CD14-positive monocyte (primary cell): ENCODE measurements at regions not wholly inside any gene's neighbourhood (a gene's known extent, or its start where the extent isn't known, plus 50 kb on each side); places are given as distances from the start of the nearest gene placed in this dataset.

Experiments
- DNase-seq, 3 donors: peaks; one replicate each; pipeline ENCODE4 v3.0.0-alpha.2; 2011 to 2022
- H2AFZ ChIP-seq: 2 replicates; pipeline ENCODE4 v1.6.0; 2012; ENCODE audit warnings: mild to moderate bottlenecking, low read depth, low read length, inconsistent platforms; ENCODE audit not compliant: insufficient read depth, poor library complexity, severe bottlenecking
- H3K27ac ChIP-seq, 2 donors: 1 replicate in 1 of 2; 2 replicates in 1 of 2; pipeline ENCODE4 v1.5.1; 2012 to 2013; ENCODE audit warnings: low read length in 2 of 2, control low read depth in 1 of 2, inconsistent platforms in 1 of 2, low read depth in 1 of 2, mild to moderate bottlenecking in 1 of 2
- H3K27me3 ChIP-seq, 2 donors: one replicate each; pipeline versions ENCODE4 v1.6.0 to v1.6.1; 2011 to 2013; ENCODE audit warnings: low read length in 2 of 2; ENCODE audit not compliant: control insufficient read depth in 2 of 2, insufficient read depth in 2 of 2
- H3K36me3 ChIP-seq, 2 donors: replicated peaks in 1 of 2; 1 replicate in 1 of 2; 2 replicates in 1 of 2; pipeline versions ENCODE4 v1.5.1 to v1.6.1; 2012 to 2013; ENCODE audit warnings: low read length in 2 of 2, control low read depth in 1 of 2, inconsistent platforms in 1 of 2, mild to moderate bottlenecking in 1 of 2; ENCODE audit not compliant: insufficient read depth in 2 of 2, control insufficient read depth in 1 of 2
- H3K4me1 ChIP-seq, 2 donors: 1 replicate in 1 of 2; 2 replicates in 1 of 2; pipeline versions ENCODE4 v1.5.1 to v1.6.1; 2012 to 2013; ENCODE audit warnings: low read length in 2 of 2, control low read depth in 1 of 2, inconsistent platforms in 1 of 2, mild to moderate bottlenecking in 1 of 2, moderate library complexity in 1 of 2; ENCODE audit not compliant: insufficient read depth in 2 of 2, control insufficient read depth in 1 of 2
- H3K4me2 ChIP-seq: replicated peaks from 2 replicates; pipeline ENCODE3; 2012; ENCODE audit warnings: low read length, moderate library complexity, mild to moderate bottlenecking; ENCODE audit not compliant: poor library complexity, severe bottlenecking; ENCODE audit errors: extremely low read depth
- H3K4me3 ChIP-seq, 3 experiments: fragments of 200-600 bp in 1 of 3; sonication (generic) in 1 of 3; replicated peaks in 1 of 3; 1 replicate in 2 of 3; 2 replicates in 1 of 3; pipeline ENCODE4 v1.5.1; 2011 to 2013; ENCODE audit warnings: low read length in 3 of 3, mild to moderate bottlenecking in 3 of 3, control low read depth in 2 of 3, low read depth in 2 of 3, inconsistent platforms in 1 of 3, moderate library complexity in 1 of 3
- H3K79me2 ChIP-seq: 2 replicates; pipeline ENCODE4 v1.6.0; 2012; ENCODE audit warnings: mild to moderate bottlenecking, control low read depth, inconsistent platforms, low read length, moderate library complexity; ENCODE audit not compliant: insufficient read depth
- H3K9ac ChIP-seq: 2 replicates; pipeline ENCODE4 v1.6.0; 2017; ENCODE audit warnings: low read length, mild to moderate bottlenecking; ENCODE audit not compliant: insufficient read depth, poor library complexity, severe bottlenecking
- H3K9me3 ChIP-seq, 2 donors: replicated peaks in 1 of 2; 1 replicate in 1 of 2; 2 replicates in 1 of 2; pipeline versions ENCODE4 v1.5.1 to v1.6.1; 2012 to 2013; ENCODE audit warnings: low read length in 2 of 2, control low read depth in 1 of 2; ENCODE audit not compliant: control insufficient read depth in 1 of 2, insufficient read depth in 1 of 2
- H4K20me1 ChIP-seq: 2 replicates; pipeline ENCODE4 v1.6.0; 2012; ENCODE audit warnings: mild to moderate bottlenecking, low read length, control low read depth, moderate library complexity; ENCODE audit not compliant: insufficient read depth
- H3K27ac Mint-ChIP-seq, 7 donors: one replicate each; pipeline ENCODE4 v1.8.0; 2020; ENCODE audit warnings: mild to moderate bottlenecking in 7 of 7, mixed read lengths in 7 of 7, moderate library complexity in 6 of 7, inconsistent platforms in 2 of 7
- H3K27me3 Mint-ChIP-seq, 3 donors: one replicate each; pipeline ENCODE4 v1.8.0; 2021 to 2022; ENCODE audit warnings: low read depth in 3 of 3, mild to moderate bottlenecking in 3 of 3, mixed read lengths in 3 of 3, moderate library complexity in 3 of 3, inconsistent platforms in 1 of 3
- H3K36me3 Mint-ChIP-seq, 2 donors: one replicate each; pipeline ENCODE4 v1.8.0; 2020; ENCODE audit warnings: mixed read lengths in 2 of 2, inconsistent platforms in 1 of 2, mild to moderate bottlenecking in 1 of 2
- H3K4me1 Mint-ChIP-seq: one replicate; pipeline ENCODE4 v1.8.0; 2020; ENCODE audit warnings: mild to moderate bottlenecking, mixed read lengths
- H3K4me3 Mint-ChIP-seq, 2 donors: one replicate each; pipeline ENCODE4 v1.8.0; 2020; ENCODE audit warnings: mild to moderate bottlenecking in 2 of 2, mixed read lengths in 2 of 2, moderate library complexity in 1 of 2
- H3K9me3 Mint-ChIP-seq, 7 donors: one replicate each; pipeline ENCODE4 v1.8.0; 2020 to 2022; ENCODE audit warnings: mixed read lengths in 7 of 7, mild to moderate bottlenecking in 6 of 7, moderate library complexity in 6 of 7, inconsistent platforms in 2 of 7
- WGBS: methylation state at CpG from one replicate; pipeline ENCODE4 v1.1.5; 2013; ENCODE audit warnings: missing lambda C conversion rate; ENCODE audit not compliant: insufficient coverage; 5-methylcytosine and 5-hydroxymethylcytosine counted together
- intact Hi-C, 2 donors: fragments of 100-400 bp; cut with micrococcal nuclease; formaldehyde crosslinking; loops; one replicate each; pipeline versions ENCODE4 v1.15.0 to v1.15.1; 2023
- TF ChIP-seq, protein P1 (sequence below): fragments of 200-600 bp; IDR thresholded peaks from one replicate; pipeline ENCODE4 v1.8.0; 2022; ENCODE audit warnings: antibody characterized with exemption, mild to moderate bottlenecking

DNA sequence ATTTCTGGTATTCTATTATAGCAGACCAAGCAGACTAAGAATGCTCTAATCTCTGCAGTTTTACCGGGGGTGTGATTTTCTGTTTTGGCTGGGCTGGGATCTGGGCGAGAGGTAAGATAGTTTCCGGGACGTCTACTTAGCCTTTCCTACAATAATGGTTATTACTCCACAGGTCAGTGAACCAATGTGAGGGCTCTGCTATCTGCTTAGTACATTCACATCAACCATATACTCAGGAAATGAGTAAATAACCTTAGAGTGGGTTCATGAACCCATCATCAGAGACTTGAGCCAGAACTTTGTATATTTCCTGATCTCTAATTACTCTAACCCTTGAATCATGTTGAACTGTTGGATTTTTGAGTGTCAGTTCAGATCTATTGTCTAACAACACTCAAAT is 90.1 kb upstream of the NOL4 start:
- WGBS = no CpG with 5 or more reads among the region's 4 CpGs
- Histone ChIP-seq H3K79me2 (no peaks in the 10 kb centered on the region), H3K9ac (no peak overlapping the region), H4K20me1 (no peaks in the 10 kb centered on the region), H2AFZ (no peak overlapping the region), H3K27me3 (no peaks in the 10 kb centered on the region), H3K36me3 (no peaks in the 10 kb centered on the region), H3K4me1 (no peaks in the 10 kb centered on the region), H3K27ac (no peak overlapping the region), H3K4me3 (no peak overlapping the region), H3K9me3 (no peaks in the 10 kb centered on the region), H3K4me2 (no peak overlapping the region)
- H3K4me3 Mint-ChIP-seq = no peak overlapping the region
- no peaks in the 10 kb centered on the region for H3K36me3 Mint-ChIP-seq
- DNase-seq = no peak
- H3K27me3 Mint-ChIP-seq = no peaks in the 10 kb centered on the region
- intact Hi-C loops = no loop called here
- no peak overlapping the region for H3K27ac Mint-ChIP-seq
- H3K9me3 Mint-ChIP-seq = peaks cover 0 to 2% (median 0%) of the 10 kb centered on the region in 7 donors
- TF ChIP-seq, protein P1, sequence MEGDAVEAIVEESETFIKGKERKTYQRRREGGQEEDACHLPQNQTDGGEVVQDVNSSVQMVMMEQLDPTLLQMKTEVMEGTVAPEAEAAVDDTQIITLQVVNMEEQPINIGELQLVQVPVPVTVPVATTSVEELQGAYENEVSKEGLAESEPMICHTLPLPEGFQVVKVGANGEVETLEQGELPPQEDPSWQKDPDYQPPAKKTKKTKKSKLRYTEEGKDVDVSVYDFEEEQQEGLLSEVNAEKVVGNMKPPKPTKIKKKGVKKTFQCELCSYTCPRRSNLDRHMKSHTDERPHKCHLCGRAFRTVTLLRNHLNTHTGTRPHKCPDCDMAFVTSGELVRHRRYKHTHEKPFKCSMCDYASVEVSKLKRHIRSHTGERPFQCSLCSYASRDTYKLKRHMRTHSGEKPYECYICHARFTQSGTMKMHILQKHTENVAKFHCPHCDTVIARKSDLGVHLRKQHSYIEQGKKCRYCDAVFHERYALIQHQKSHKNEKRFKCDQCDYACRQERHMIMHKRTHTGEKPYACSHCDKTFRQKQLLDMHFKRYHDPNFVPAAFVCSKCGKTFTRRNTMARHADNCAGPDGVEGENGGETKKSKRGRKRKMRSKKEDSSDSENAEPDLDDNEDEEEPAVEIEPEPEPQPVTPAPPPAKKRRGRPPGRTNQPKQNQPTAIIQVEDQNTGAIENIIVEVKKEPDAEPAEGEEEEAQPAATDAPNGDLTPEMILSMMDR = no peak
- H3K4me1 Mint-ChIP-seq = no peaks in the 10 kb centered on the region

DNA sequence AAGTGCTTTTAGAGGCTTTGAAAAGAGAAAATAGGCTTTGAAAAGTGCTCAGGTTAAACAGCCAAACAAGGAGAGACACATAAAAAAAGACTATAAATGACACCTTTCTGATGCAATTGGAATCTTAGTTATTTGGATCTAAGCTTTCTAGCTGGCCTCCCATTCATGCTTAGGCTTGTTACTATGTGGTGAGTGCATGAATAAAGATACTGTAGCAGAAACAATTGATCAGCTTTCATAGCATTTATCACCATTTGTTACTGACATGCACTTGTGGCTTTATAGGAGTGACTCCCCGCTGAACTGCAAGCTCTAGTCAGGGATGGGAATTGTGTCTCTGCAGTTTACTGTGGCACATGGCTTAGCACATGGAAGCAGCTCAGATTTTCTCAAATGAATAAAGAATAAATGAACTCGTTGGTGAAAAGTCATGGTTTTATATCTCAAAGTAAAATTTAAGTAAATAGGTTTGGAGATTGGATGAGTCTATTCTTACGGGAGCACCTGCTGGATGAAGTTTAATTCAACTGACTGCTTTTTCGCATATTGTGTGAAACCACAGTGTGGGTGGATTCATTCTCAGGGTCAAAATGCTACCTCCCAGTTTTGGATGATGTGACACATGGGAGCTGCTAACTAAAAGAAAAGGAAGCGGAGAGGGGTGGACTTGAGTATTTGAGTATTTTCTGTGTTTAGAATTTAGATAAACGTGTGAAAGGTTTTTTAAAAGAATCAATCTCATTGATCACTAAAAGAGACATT is 91.1 kb upstream of the NOL4 start:
- Histone ChIP-seq H3K27me3 (no peaks in the 10 kb centered on the region), H3K4me3 (no peak overlapping the region), H3K9ac (no peak overlapping the region), H4K20me1 (no peaks in the 10 kb centered on the region), H2AFZ (no peak overlapping the region), H3K4me1 (no peaks in the 10 kb centered on the region), H3K79me2 (no peaks in the 10 kb centered on the region), H3K36me3 (no peaks in the 10 kb centered on the region), H3K4me2 (no peak overlapping the region), H3K27ac (no peak overlapping the region), H3K9me3 (no peaks in the 10 kb centered on the region)
- intact Hi-C loops = no loop called here
- no peaks in the 10 kb centered on the region for H3K36me3 Mint-ChIP-seq
- TF ChIP-seq, protein P1 = no peak
- no peaks in the 10 kb centered on the region for H3K9me3 Mint-ChIP-seq
- 96% methylated on average over 2 of the region's 6 CpGs for WGBS
- H3K27me3 Mint-ChIP-seq = no peaks in the 10 kb centered on the region
- no peak for DNase-seq
- no peak overlapping the region for H3K27ac Mint-ChIP-seq
- no peak overlapping the region for H3K4me3 Mint-ChIP-seq
- H3K4me1 Mint-ChIP-seq = no peaks in the 10 kb centered on the region
